ENCODE measurements at regions not wholly inside any gene's neighbourhood (a gene's known extent, or its start where the extent isn't known, plus 50 kb on each side); places are given as distances from the start of the nearest gene placed in this dataset.

DNA sequence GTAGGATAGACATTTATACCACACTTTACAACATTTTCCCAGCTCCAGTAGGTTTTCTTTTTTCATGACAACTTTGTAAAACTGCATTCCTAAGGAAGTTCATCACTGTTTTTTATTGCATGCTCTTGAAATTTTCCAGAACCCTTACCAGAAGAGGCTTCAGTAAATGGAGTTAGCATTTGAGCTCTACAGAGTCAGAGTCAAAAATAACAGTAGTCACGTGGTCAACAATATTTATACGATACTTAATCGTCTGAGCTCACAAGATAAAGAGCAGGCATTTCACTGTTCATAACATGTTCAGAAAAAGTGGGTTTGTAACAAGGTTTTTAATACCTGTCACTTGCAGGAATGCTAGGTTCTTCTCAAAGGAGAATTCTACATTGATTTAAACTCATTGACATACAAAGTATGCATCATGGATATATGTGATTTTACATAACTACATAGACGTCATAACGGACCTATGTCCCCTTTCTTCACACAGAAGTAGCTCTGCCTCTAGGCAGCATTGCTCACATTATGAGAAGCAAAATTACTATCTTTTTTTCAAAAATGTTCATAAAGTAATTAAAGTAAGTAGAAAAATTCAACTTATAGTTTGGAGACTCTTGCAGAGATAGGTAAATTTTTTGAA lies 187.0 kb upstream of the COL3A1 start:
- DNase-seq (ENCODE audit: low spot score) (no peak), ATAC-seq (no peak)
- H3K27ac ChIP-seq (ENCODE audit: low read depth), result no peak overlapping the region

GRCh38 chr2:188787658-188788240 lies 186.4 kb upstream of the COL3A1 start:
- no peak overlapping the region for H3K4me3 Mint-ChIP-seq
- no peak overlapping the region for H3K4me2 ChIP-seq
- TF ChIP-seq ZNF331 (CRISPR knock-in tag; IDR thresholded peaks at IDR 0.05; ENCODE audit: low read depth) (no peak), NANOG (IDR thresholded peaks at IDR 0.05; ENCODE audit: borderline replicate concordance) (no peak), EZH2phosphoT487 (IDR thresholded peaks at IDR 0.05; ENCODE audit: unreplicated experiment) (no peak), ZNF114 (CRISPR knock-in tag; IDR thresholded peaks at IDR 0.05) (no peak), POLR2AphosphoS5 (IDR thresholded peaks at IDR 0.05; ENCODE audit: low read depth) (no peak), REST (IDR thresholded peaks at IDR 0.05; ENCODE audit: unreplicated experiment) (no peak)
- TF ChIP-seq, protein P1, sequence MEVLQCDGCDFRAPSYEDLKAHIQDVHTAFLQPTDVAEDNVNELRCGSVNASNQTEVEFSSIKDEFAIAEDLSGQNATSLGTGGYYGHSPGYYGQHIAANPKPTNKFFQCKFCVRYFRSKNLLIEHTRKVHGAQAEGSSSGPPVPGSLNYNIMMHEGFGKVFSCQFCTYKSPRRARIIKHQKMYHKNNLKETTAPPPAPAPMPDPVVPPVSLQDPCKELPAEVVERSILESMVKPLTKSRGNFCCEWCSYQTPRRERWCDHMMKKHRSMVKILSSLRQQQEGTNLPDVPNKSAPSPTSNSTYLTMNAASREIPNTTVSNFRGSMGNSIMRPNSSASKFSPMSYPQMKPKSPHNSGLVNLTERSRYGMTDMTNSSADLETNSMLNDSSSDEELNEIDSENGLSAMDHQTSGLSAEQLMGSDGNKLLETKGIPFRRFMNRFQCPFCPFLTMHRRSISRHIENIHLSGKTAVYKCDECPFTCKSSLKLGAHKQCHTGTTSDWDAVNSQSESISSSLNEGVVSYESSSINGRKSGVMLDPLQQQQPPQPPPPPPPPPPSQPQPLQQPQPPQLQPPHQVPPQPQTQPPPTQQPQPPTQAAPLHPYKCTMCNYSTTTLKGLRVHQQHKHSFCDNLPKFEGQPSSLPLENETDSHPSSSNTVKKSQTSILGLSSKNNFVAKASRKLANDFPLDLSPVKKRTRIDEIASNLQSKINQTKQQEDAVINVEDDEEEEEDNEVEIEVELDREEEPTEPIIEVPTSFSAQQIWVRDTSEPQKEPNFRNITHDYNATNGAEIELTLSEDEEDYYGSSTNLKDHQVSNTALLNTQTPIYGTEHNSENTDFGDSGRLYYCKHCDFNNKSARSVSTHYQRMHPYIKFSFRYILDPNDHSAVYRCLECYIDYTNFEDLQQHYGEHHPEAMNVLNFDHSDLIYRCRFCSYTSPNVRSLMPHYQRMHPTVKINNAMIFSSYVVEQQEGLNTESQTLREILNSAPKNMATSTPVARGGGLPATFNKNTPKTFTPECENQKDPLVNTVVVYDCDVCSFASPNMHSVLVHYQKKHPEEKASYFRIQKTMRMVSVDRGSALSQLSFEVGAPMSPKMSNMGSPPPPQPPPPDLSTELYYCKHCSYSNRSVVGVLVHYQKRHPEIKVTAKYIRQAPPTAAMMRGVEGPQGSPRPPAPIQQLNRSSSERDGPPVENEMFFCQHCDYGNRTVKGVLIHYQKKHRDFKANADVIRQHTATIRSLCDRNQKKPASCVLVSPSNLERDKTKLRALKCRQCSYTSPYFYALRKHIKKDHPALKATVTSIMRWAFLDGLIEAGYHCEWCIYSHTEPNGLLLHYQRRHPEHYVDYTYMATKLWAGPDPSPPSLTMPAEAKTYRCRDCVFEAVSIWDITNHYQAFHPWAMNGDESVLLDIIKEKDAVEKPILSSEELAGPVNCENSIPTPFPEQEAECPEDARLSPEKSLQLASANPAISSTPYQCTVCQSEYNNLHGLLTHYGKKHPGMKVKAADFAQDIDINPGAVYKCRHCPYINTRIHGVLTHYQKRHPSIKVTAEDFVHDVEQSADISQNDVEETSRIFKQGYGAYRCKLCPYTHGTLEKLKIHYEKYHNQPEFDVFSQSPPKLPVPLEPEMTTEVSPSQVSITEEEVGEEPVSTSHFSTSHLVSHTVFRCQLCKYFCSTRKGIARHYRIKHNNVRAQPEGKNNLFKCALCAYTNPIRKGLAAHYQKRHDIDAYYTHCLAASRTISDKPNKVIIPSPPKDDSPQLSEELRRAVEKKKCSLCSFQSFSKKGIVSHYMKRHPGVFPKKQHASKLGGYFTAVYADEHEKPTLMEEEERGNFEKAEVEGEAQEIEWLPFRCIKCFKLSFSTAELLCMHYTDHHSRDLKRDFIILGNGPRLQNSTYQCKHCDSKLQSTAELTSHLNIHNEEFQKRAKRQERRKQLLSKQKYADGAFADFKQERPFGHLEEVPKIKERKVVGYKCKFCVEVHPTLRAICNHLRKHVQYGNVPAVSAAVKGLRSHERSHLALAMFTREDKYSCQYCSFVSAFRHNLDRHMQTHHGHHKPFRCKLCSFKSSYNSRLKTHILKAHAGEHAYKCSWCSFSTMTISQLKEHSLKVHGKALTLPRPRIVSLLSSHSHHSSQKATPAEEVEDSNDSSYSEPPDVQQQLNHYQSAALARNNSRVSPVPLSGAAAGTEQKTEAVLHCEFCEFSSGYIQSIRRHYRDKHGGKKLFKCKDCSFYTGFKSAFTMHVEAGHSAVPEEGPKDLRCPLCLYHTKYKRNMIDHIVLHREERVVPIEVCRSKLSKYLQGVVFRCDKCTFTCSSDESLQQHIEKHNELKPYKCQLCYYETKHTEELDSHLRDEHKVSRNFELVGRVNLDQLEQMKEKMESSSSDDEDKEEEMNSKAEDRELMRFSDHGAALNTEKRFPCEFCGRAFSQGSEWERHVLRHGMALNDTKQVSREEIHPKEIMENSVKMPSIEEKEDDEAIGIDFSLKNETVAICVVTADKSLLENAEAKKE (CRISPR knock-in tag; IDR thresholded peaks at IDR 0.05), result no peak
- TF ChIP-seq, protein P2, sequence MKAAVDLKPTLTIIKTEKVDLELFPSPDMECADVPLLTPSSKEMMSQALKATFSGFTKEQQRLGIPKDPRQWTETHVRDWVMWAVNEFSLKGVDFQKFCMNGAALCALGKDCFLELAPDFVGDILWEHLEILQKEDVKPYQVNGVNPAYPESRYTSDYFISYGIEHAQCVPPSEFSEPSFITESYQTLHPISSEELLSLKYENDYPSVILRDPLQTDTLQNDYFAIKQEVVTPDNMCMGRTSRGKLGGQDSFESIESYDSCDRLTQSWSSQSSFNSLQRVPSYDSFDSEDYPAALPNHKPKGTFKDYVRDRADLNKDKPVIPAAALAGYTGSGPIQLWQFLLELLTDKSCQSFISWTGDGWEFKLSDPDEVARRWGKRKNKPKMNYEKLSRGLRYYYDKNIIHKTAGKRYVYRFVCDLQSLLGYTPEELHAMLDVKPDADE (IDR thresholded peaks at IDR 0.05), result no peak

More for the DNA sequence above, 187.0 kb upstream of the COL3A1 start:
- Histone ChIP-seq H4K20me1 (replicated peaks; ENCODE audit: insufficient read depth) (no peaks in the 10 kb centered on the region), H3K4me3 (no peak overlapping the region), H3F3A (replicated peaks; ENCODE audit: low read depth) (no peaks in the 10 kb centered on the region), H3K79me2 (replicated peaks; ENCODE audit: insufficient read depth) (no peaks in the 10 kb centered on the region), H3K36me3 (ENCODE audit: insufficient read depth) (no peaks in the 10 kb centered on the region), H3K9me2 (ENCODE audit: insufficient read depth) (0 out of 2 replicates have a peak, but pooled peaks cover 5% of the 10 kb centered on the region), H3K4me1 (ENCODE audit: insufficient read depth) (no peaks in the 10 kb centered on the region), H3K4me2 (no peak overlapping the region), H2AFZ (no peak overlapping the region; the same call in 1 of the 2 replicates), H3K27me3 (ENCODE audit: insufficient read depth) (no peaks in the 10 kb centered on the region)
- Mint-ChIP-seq H3K4me3 (no peak overlapping the region), H3K9me3 (no peaks in the 10 kb centered on the region), H3K36me3 (ENCODE audit: low read depth) (no peaks in the 10 kb centered on the region), H3K27me3 (ENCODE audit: insufficient read depth, low read depth, poor library complexity) (no peaks in the 10 kb centered on the region), H3K4me1 (no peaks in the 10 kb centered on the region; the same call in 2 of the 3 replicates), H3K27ac (peak overlapping the region; percentile 65)
- no peak for TF ChIP-seq STAT1 (IDR thresholded peaks at IDR 0.05; ENCODE audit: unreplicated experiment)
- TF ChIP-seq NANOG (IDR thresholded peaks at IDR 0.05; ENCODE audit: borderline replicate concordance), result no peak
- TF ChIP-seq CREB1 (CRISPR knock-in tag; IDR thresholded peaks at IDR 0.05; ENCODE audit: low read depth), result no peak
- no peak for TF ChIP-seq ZNF114 (CRISPR knock-in tag; IDR thresholded peaks at IDR 0.05)

More at GRCh38 chr2:188787658-188788240, 186.4 kb upstream of the COL3A1 start:
- Histone ChIP-seq H3K36me3 (ENCODE audit: insufficient read depth) (no peaks in the 10 kb centered on the region), H2AFZ (no peak overlapping the region), H3K27ac (ENCODE audit: low read depth) (no peak overlapping the region), H3K27me3 (ENCODE audit: insufficient read depth) (no peaks in the 10 kb centered on the region), H3K4me3 (no peak overlapping the region), H4K20me1 (replicated peaks; ENCODE audit: insufficient read depth) (no peaks in the 10 kb centered on the region), H3K79me2 (replicated peaks; ENCODE audit: insufficient read depth) (no peaks in the 10 kb centered on the region), H3F3A (replicated peaks; ENCODE audit: low read depth) (no peaks in the 10 kb centered on the region), H3K4me1 (ENCODE audit: insufficient read depth) (no peaks in the 10 kb centered on the region), H3K9me2 (ENCODE audit: insufficient read depth) (0 out of 2 replicates have a peak, but pooled peaks cover 5% of the 10 kb centered on the region)
- H3K36me3 Mint-ChIP-seq (ENCODE audit: low read depth), result no peaks in the 10 kb centered on the region
- H3K9me3 Mint-ChIP-seq, result no peaks in the 10 kb centered on the region
- H3K27ac Mint-ChIP-seq, result no peak overlapping the region
- H3K27me3 Mint-ChIP-seq (ENCODE audit: insufficient read depth, low read depth, poor library complexity), result no peaks in the 10 kb centered on the region
- no peaks in the 10 kb centered on the region; the same call in 2 of the 3 replicates for H3K4me1 Mint-ChIP-seq
- DNase-seq (ENCODE audit: low spot score) (no peak), ATAC-seq (no peak)
